Stimulated activated CD8-positive, alpha-beta memory T cell treated with anti-CD3 and anti-CD28 coated beads, Interleukin-7, amount 100 ng/mL, for 48 hours (primary cell): ENCODE measurements at regions not wholly inside any gene's neighbourhood (a gene's known extent, or its start where the extent isn't known, plus 50 kb on each side); places are given as distances from the start of the nearest gene placed in this dataset.
"Not testable (repeated sequence)": the region's sequence is repeated elsewhere in the genome, so short reads cannot be mapped to it uniquely, and the experiment has no call there.

Experiments
- DNase-seq, 2 donors: peaks; one replicate each; pipeline ENCODE4 v3.0.0-alpha.2; 2020; ENCODE audit warnings: low read depth in 1 of 2; ENCODE audit errors: extremely low read depth in 1 of 2

DNA sequence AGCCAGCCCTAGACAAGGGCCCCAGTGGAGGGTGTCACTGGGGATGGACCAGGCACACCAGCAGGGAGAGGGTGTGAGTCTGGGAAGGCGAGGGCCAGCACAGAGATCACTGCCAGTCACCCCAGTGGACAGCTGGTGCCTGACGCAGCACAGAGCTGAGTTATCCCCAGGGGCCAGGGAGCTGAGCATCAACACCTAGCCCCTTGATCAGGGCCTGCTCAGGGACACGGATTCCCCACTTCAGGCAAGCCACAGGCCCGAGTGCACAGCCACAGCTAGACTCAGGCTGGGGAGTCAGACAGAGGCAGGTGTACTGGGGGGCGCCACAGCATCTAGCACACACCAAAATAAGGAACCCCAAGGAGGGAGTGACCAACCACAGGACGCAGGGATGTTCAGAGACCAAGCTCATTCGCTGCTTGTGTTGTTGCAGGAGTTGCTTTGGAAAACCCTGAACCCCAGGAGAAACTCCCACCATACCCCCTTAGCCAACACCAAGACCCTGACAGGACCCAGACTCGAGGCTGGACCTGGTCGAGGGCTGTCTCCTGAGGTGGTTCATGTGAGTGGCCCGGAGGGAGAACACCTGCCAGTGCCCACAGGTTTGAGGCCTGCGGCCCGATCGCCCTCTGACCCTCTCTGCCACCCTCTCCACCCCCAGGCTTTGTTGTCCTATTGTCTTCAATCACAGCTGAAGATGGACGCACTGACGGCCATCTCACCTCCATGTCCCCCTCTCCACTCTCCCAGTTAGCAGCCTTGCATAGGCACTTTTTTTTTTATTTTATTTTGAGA, 146.8 kb downstream of the TPRA1 start:
- no peak for DNase-seq

GRCh38 chr3:127442506-127442905, 148.0 kb downstream of the TPRA1 start:
- no peak for DNase-seq

GRCh38 chr3:127441764-127442163, 148.8 kb downstream of the TPRA1 start:
- no peak for DNase-seq

DNA sequence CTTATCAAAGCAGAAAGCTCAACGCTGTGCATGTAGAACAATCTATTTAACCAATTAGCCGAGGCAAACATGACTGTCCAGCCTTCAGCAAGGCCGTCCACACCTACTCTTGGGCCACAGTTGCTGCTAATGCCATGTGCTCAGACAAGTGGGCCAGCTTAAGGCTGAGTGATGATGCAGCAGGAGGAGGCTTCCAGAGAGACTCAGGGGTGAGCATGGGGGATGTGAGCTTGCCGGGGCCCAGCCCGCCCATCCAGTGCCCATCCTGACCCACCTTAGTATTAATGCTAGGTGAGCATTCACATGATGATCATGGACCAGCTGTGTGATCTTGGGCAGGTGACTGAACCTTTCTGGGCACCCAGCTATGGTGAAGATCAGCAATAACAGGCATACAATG, 150.1 kb downstream of the TPRA1 start:
- DNase-seq: no peak

GRCh38 chr3:127439621-127440020, 150.9 kb downstream of the TPRA1 start:
- DNase-seq: no peak

DNA sequence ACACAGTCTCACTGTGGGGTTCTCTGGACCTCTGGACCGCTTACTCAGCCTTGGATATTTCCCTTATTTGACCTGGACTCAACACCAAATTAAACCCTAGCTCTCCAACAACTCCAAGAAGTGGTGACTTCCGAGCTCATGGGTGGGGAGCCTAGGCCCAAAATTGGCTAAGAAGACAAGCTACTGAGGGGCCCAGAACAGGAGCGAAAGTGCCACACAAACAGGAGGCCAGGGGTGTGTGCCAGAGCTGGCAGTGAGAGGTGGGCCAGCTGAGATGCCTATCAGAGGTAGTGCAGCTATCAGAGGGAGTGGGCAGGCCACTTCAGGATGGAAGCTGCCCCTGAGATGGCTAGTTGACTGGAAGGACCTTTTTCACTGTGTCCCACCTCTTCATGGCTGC, 151.1 kb upstream of the PRR20G start:
- DNase-seq: no peak

DNA sequence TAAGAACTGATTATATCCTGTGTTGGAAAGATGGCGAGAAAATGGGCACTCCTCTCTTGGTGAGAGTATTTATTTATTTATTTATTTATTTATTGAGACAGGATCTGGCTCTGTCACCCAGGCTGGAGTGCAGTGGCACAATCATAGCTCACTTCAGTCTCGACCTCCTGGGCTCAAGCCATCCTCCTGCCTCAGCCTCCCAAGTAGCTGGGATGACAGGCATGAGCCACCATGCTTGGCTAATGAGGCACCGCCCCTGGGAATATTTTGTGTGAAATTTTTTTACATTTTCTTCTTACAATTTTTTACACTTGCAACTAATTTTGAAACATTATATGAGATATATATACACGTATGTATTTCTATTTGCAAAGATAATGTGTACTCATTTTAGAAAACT, 150.5 kb upstream of the PRR20G start:
- no peak for DNase-seq

- DNase-seq: not testable (repeated sequence)
Observed at GRCh38 chr3:127435299-127435698, 147.5 kb upstream of the PRR20G start.

DNA sequence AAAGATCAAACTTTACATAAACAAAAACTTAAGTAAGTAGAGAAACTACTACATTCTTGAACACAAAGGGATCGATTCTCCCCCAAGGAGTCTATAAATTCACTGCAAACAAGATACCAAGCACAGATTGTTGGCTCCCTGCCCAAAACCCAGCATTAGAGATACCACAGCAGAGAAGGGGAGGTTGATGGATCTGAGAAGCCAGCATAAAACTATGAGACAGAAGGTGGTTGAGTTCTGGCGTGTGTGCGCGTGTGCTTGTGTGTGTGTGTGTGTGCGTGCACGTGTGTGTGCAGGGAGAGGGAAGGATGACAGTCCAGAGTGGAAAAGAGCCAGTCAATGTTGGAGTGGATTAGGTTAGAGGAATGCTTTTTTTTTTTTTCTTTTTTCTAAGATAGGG, 143.2 kb upstream of the PRR20G start:
- no peak for DNase-seq

- no peak for DNase-seq
Observed at GRCh38 chr3:127428344-127428997, 140.6 kb upstream of the PRR20G start.

DNA sequence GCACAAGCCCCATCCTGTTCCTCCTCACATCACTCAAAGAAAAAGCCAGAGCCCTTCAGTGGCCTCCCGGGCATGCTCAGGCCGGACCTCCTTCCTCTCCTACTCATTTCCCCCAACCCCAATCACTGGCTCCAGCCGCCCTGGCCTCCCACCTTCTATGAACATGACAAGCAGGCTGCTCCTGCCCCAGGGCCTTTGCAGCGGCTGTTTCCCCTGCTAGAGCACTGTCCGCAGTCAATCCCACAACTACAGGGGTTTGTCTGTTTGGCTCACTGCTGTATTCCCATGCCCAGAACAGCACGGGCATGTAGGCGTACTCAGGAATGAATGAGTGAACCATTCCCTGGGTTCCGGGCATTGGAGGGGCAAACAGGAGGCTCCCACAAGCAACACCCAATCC, 139.8 kb upstream of the PRR20G start:
- DNase-seq: no peak

DNA sequence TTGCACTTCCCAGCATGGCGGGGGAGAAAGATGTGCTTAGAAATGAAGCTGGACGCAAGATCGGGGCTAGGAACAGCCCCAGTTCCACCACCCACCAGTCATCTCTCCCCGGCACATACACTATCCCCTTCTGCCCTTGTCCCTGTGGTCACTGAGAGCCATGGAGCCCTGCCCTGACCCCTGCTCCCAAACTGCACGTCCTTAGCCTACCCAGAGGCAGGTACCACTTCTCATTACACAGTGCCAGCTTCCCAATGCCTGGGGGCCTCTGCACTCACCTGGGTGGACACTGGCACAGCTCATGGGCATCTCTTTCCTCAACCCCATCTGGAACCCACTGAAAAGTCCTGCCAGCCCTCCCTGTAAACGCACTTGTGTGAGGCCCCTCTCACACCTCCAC, 139.3 kb upstream of the PRR20G start:
- DNase-seq: no peak

DNA sequence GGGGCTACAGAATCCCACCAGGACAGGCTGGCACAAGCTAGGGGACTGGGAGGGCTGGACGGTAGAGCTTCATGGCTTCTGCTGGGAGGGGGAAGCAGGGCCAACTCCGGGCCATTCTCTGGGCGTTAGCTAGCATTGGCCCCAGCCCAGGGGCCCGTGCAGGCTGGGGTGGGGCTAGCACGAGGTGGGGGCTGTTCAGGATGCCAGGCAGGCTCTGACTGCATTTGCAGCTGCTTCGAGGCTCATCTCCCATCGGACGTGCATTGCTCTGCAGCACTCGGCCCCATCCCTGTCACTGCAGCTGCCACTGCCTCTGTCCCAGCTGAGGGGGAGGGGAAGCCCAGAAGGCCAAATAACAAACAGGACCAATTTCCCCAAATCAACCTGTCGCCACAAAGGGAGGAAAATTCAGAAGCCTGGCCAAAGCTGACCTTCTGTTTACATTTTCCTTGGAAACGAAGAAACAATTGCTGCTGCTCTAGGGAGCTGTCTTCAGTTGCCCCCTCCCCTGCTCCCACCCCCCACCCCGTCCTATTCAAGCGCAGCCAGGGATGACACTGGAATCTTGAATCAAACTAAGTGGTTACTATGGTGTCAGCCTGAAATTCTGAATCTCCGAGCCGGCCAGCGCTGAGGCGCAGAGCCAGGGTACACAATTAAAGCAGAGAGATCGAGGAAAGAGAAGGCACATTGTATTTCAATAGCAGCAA, 138.8 kb upstream of the PRR20G start:
- no peak for DNase-seq

DNA sequence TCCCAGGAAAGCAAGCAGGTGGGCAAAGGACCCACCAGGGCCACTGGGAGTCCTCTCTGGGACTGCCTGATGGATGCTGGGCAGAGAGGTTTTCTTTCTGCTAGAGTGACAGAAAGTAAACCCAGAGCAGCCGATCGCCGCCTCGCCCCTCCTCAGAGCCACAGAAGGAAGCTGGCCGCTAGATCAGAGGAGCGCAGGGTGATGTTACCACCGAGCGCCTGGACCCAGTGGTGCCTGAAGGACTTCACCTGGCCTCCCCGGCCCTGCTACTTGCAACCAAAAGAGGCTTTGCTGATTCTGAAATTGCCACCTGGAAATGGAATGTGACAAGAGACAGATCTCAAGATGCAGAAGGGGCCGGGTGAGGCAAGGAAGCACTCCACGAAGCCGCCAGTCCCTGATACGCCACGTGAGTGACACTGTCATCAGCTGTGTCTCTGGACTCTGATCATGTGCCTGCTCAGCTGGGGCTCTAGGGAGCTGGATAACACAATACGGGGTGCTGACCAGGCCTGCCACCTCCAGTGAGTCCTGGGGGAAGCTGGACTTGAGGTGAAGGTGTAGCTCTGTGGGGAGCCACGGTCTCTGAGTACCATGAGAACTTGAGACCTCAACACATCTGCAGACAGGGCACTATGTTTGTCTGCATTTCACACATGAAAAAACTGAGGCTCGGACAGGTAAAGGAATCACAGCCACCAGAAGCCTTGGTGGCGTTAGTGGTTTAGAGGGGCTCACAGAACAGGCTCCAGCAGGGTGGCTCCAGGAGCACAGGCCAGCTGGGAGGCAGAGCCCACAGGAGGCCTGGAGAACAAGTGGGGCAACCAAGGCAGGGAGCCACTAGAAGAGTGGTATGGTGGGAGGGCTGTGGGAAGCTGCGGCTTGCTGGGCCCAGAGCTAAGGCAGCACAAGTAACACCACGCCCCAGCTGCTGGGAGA, 137.9 kb upstream of the PRR20G start:
- no peak for DNase-seq

DNA sequence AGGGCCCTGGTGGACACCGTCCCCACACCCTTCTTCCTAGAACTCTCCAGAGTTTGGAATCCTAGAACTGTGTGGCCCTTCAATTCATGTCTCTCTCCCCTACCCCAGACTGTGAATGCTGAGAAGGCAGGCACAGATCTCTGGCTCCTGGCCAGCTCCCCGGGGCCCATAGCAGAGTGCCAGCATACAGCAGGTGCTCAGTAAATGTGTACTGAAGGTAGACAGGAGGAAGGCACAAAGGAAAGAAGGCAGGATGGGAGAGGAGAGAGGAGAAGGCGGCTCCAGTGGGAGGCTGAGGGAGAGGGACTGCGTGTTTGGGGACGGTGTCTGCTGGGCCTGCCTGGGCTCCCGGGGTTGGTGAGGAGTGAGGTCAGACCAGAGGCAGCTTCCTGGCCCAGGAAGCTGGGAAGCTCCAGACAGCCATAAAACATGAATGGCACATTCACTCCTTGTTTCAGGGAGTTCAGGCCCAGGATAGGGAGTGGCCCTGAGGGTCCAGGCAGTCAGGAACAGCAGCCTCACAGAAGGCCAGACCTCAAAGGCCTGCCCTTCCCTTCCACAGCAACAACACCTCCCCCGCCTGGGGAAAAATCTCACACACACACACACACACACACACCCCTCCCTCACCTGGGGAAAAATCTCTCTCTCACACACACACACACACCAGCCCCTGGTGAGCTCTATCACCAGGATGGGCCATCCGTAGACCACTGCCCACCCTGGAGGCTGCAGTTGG, 137.1 kb upstream of the PRR20G start:
- no peak for DNase-seq

DNA sequence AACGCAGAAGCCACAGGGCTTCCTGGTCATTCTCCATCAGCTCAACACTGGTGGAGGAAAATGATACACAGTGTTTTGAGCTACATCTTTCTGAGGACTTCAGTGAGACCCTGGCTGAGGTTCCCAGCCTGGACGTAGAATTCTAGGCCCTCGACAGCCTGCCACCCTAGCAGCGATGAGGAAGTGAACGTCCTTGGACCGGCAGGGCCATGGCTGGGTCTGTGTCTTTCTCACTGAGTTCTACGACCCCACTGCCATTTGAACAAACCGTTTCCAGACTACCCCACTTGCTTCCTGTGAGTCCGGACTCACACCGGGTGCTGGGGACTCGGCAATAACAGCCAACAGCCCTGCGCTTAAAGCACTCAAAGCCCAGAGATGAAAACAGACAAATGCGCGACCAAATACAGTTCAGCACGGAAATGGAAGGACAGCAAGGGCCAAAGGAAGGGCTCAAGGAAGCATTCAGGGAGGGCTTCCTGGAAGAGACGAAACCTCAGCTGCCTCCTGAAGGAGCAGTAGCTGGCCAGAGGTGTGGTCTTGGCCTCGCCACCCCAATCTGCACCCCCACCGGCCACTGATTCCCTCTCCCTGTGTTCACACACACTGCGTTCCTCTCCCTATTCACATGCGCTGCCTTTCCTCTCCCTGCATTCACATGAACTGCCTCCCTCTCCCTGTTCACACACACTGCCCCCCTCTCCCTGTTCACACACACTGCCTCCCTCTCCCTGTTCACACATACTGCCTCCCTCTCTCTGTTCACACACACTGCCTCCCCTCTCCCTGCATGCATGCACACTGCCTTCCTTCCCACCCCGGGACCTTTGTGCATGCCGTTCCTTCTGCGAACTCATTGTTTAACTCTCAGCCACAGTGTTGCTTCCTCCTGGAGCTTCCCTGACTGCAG, 136.3 kb upstream of the PRR20G start:
- DNase-seq: no peak

DNA sequence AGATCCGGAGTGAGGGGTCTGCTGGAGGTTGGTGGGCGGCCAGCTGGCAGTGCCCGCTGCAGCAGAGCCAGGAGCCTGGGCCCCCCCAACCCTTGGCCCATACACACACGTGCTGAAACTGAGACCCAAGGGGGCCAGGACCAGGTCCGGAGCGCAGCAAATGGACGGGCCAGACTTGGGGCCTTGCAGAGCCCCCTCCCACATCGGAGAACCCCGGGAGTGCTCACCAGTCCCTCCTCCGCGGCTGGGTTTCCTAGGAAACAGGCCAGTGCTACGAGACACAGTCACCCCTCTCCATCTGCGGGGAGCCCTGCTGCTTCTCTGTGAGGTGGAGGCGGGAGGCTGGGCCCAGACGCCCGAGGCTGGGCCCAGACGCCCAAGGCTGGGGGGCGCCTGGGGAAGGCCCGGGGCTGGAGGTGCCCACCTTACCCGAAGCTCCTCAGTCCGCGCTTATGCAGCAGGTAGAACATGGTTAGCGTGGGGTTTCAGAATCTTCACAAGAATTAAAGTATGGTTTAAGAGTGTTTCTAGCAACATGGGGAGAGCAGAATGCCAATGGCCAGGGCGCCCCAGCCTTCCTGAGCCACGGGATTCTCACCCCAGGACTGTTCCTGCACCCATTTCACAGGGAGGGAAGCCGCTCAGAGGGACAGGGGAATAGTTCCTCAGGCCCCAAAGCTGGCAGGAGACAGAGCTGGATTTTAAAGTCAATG, 135.0 kb upstream of the PRR20G start:
- no peak for DNase-seq

- no peak for DNase-seq
Observed at GRCh38 chr3:127421943-127422662, 134.3 kb upstream of the PRR20G start.
